ENCODE measurements at regions not wholly inside any gene's neighbourhood (a gene's known extent, or its start where the extent isn't known, plus 50 kb on each side); places are given as distances from the start of the nearest gene placed in this dataset.

- TF ChIP-seq CTCF (IDR thresholded peaks at IDR 0.05) (no peak), POLR2A (IDR thresholded peaks at IDR 0.05) (no peak), POLR2AphosphoS5 (IDR thresholded peaks at IDR 0.05) (no peak)
Observed at GRCh38 chr5:87105577-87105976, 162.1 kb upstream of the RASA1 start.

Data from breast epithelium (tissue), 3 donors.